Endodermal cell (in vitro differentiated cells): ENCODE measurements at regions not wholly inside any gene's neighbourhood (a gene's known extent, or its start where the extent isn't known, plus 50 kb on each side); places are given as distances from the start of the nearest gene placed in this dataset.

ENCODE experiments used
- DNase-seq: peaks from one replicate; pipeline ENCODE4 v3.0.0-alpha.2; 2017
- H3K27ac ChIP-seq: 2 replicates; pipeline ENCODE4 v1.5.1; 2013; ENCODE audit warnings: mild to moderate bottlenecking, low read depth, low read length, moderate library complexity
- H3K27me3 ChIP-seq: 2 replicates; pipeline ENCODE4 v1.6.1; 2013; ENCODE audit warnings: mild to moderate bottlenecking, low read length, moderate library complexity; ENCODE audit not compliant: insufficient read depth, control insufficient read depth, poor library complexity, severe bottlenecking
- H3K36me3 ChIP-seq: 2 replicates; pipeline ENCODE4 v1.7.0; 2013; ENCODE audit warnings: mild to moderate bottlenecking, low read length, moderate library complexity; ENCODE audit not compliant: control insufficient read depth, insufficient read depth
- H3K4me1 ChIP-seq: one replicate; pipeline ENCODE4 v1.7.0; 2013; ENCODE audit warnings: low read length; ENCODE audit not compliant: control insufficient read depth, insufficient read depth
- H3K4me3 ChIP-seq: 2 replicates; pipeline ENCODE4 v1.5.1; 2013; ENCODE audit warnings: mild to moderate bottlenecking, low read length, moderate library complexity
- H3K9ac ChIP-seq: 2 replicates; pipeline ENCODE4 v1.6.1; 2013; ENCODE audit warnings: mild to moderate bottlenecking, low read length, moderate library complexity; ENCODE audit not compliant: poor library complexity, severe bottlenecking; ENCODE audit errors: extremely low read depth
- H3K9me3 ChIP-seq: 2 replicates; pipeline ENCODE4 v1.6.1; 2013; ENCODE audit warnings: mild to moderate bottlenecking, low read length, moderate library complexity; ENCODE audit not compliant: control insufficient read depth
- H3K27ac Mint-ChIP-seq: 2 replicates; pipeline ENCODE4 v1.8.0; 2020; ENCODE audit warnings: mixed read lengths
- H3K27me3 Mint-ChIP-seq: 2 replicates; pipeline ENCODE4 v1.8.0; 2021; ENCODE audit warnings: mild to moderate bottlenecking, mixed read lengths; ENCODE audit not compliant: insufficient read depth
- H3K36me3 Mint-ChIP-seq: 2 replicates; pipeline ENCODE4 v1.8.0; 2020; ENCODE audit warnings: low read depth, mixed read lengths
- H3K4me1 Mint-ChIP-seq: 2 replicates; pipeline ENCODE4 v1.8.0; 2020; ENCODE audit warnings: mixed read lengths
- H3K4me3 Mint-ChIP-seq: 2 replicates; pipeline ENCODE4 v1.8.0; 2020; ENCODE audit warnings: mild to moderate bottlenecking, moderate library complexity, mixed read lengths
- H3K9me3 Mint-ChIP-seq: 2 replicates; pipeline ENCODE4 v1.8.0; 2020; ENCODE audit warnings: mild to moderate bottlenecking, mixed read lengths
- WGBS, 2 experiments: methylation state at CpG; one replicate each; pipeline versions ENCODE4 v1.1.5 to v1.1.7; 2013; ENCODE audit warnings: missing lambda C conversion rate in 2 of 2, mixed read lengths in 1 of 2; ENCODE audit not compliant: insufficient coverage in 1 of 2, insufficient read length in 1 of 2; 5-methylcytosine and 5-hydroxymethylcytosine counted together
- TF ChIP-seq, protein P1 (sequence below): fragments of 200-600 bp; sonication (generic); conservative IDR thresholded peaks from 2 replicates; pipeline ENCODE4 v1.5.0; 2021; ENCODE audit warnings: antibody characterized with exemption, mild to moderate bottlenecking

DNA sequence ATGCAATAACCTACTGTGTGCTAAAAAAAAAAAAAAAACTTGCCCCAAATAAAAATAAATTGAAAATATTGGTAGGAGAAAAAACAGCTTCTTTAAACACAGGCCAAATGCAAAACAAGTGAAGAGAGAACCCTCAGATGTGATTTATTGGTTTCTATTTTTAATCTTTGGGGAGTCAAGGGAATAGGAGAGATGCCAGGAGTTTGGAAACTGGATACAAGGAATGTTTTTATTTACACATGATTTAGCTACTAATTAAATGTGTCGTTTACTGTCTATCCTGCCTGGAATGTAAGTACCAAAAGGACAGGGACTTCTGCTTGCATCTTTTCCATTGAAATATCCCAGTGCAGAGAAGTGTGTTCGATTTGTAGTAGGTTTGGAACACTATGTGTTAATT, 810.7 kb downstream of the MAFB start:
- H3K9ac ChIP-seq: no peak overlapping the region
- 91% methylated on average over 2 of the region's 2 CpGs; no CpG with 5 or more reads in 1 of the 2 experiments for WGBS, 2 experiments
- no peak overlapping the region for H3K4me3 ChIP-seq
- Mint-ChIP-seq H3K27ac (no peak overlapping the region), H3K9me3 (peaks cover 8% of the 10 kb centered on the region), H3K36me3 (peaks cover 3% of the 10 kb centered on the region), H3K4me3 (no peak overlapping the region), H3K27me3 (no peaks in the 10 kb centered on the region), H3K4me1 (peaks cover 35% of the 10 kb centered on the region)
- no peak overlapping the region for H3K27ac ChIP-seq
- H3K4me1 ChIP-seq: peaks cover 18% of the 10 kb centered on the region
- no peak for DNase-seq
- TF ChIP-seq, protein P1, sequence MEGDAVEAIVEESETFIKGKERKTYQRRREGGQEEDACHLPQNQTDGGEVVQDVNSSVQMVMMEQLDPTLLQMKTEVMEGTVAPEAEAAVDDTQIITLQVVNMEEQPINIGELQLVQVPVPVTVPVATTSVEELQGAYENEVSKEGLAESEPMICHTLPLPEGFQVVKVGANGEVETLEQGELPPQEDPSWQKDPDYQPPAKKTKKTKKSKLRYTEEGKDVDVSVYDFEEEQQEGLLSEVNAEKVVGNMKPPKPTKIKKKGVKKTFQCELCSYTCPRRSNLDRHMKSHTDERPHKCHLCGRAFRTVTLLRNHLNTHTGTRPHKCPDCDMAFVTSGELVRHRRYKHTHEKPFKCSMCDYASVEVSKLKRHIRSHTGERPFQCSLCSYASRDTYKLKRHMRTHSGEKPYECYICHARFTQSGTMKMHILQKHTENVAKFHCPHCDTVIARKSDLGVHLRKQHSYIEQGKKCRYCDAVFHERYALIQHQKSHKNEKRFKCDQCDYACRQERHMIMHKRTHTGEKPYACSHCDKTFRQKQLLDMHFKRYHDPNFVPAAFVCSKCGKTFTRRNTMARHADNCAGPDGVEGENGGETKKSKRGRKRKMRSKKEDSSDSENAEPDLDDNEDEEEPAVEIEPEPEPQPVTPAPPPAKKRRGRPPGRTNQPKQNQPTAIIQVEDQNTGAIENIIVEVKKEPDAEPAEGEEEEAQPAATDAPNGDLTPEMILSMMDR: no peak
- peaks cover 18% of the 10 kb centered on the region for H3K9me3 ChIP-seq
- H3K36me3 ChIP-seq: no peaks in the 10 kb centered on the region
- H3K27me3 ChIP-seq: peaks cover 7% of the 10 kb centered on the region

DNA sequence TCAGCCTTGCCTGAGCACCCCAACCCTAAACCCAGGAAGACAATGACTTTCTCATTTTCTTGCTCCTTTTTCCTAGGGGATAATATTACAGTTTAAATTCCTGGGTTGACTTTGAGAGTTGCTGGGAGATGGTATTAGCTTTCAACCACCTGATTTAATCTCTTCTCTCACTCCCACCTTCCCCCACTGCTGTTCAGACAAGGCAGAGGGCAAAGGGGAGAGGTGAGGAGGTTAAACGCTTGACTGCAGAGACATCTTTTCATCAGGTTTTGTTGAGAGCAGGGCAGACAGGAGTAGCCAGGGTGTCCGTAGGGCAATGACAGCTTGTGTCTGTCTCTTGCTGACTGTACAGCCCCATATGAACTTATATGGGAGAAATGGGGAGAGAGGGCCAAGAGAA, 811.2 kb downstream of the MAFB start:
- H3K4me3 ChIP-seq: no peak overlapping the region
- H3K9me3 ChIP-seq: peaks cover 12% of the 10 kb centered on the region
- whole genome bisulfite sequencing, 2 experiments: 83 to 88% methylated on average over 1 to 2 of the region's 2 CpGs
- TF ChIP-seq, protein P1: no peak
- no peak for DNase-seq
- H3K4me1 ChIP-seq: peaks cover 18% of the 10 kb centered on the region
- peaks cover 7% of the 10 kb centered on the region for H3K27me3 ChIP-seq
- H3K27ac ChIP-seq: peak overlapping the region; percentile 16
- no peaks in the 10 kb centered on the region for H3K36me3 ChIP-seq
- Mint-ChIP-seq H3K27ac (peak overlapping the region; percentile 10), H3K36me3 (peaks cover 3% of the 10 kb centered on the region), H3K4me1 (peaks cover 35% of the 10 kb centered on the region), H3K9me3 (peaks cover 8% of the 10 kb centered on the region), H3K27me3 (no peaks in the 10 kb centered on the region), H3K4me3 (no peak overlapping the region)
- H3K9ac ChIP-seq: no peak overlapping the region

DNA sequence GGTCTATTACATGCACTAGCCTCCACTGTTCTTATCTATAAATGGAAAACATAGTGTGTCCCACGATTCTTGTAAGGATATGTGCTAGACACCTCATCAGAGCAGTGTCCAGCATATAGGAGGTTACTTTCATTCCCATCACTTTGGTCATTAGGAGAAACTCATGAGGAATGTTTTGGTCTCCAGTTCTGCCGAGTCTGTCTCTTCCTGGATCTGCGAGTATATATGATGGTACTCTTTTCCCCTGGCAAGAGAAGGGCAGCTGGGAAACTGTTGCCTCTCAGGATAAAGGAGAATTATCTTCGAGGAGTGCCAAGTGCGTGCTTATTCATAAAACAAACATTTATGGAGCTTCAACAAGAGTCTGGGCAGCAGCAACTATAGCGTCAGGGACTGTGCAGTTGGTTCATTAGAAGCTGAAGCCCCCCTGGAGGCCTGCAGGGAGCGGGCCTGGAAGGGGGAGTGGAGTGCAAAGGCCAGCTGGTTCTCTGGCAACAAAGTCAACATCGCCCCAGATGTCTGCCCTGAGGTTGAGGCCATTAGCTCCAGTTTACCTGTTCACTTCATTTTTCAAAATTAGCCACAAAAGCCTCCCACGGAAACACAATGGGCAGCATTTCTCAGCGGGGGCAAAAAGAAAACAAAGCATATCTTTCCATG, 811.9 kb downstream of the MAFB start:
- H3K27me3 Mint-ChIP-seq: no peaks in the 10 kb centered on the region
- Histone ChIP-seq H3K4me1 (peaks cover 18% of the 10 kb centered on the region), H3K36me3 (no peaks in the 10 kb centered on the region), H3K9ac (no peak overlapping the region), H3K27ac (peak overlapping the region; percentile 16), H3K27me3 (peaks cover 7% of the 10 kb centered on the region), H3K9me3 (peaks cover 7% of the 10 kb centered on the region), H3K4me3 (no peak overlapping the region)
- no peak overlapping the region for H3K27ac Mint-ChIP-seq
- peaks cover 35% of the 10 kb centered on the region for H3K4me1 Mint-ChIP-seq
- H3K9me3 Mint-ChIP-seq: peaks cover 3% of the 10 kb centered on the region
- DNase-seq: no peak
- no peak overlapping the region for H3K4me3 Mint-ChIP-seq
- TF ChIP-seq, protein P1: no peak
- WGBS, 2 experiments: 86 to 93% methylated on average over 7 to 10 of the region's 10 CpGs
- H3K36me3 Mint-ChIP-seq: peaks cover 2% of the 10 kb centered on the region
